Activated CD4-positive, alpha-beta T cell treated with anti-CD3 and anti-CD28 coated beads for 48 hours (primary cell): ENCODE measurements at regions not wholly inside any gene's neighbourhood (a gene's known extent, or its start where the extent isn't known, plus 50 kb on each side); places are given as distances from the start of the nearest gene placed in this dataset.
"Not testable (repeated sequence)": the region's sequence is repeated elsewhere in the genome, so short reads cannot be mapped to it uniquely, and the experiment has no call there.

Source experiments
- DNase-seq: peaks from one replicate; pipeline ENCODE4 v3.0.0-alpha.2; 2020

DNA sequence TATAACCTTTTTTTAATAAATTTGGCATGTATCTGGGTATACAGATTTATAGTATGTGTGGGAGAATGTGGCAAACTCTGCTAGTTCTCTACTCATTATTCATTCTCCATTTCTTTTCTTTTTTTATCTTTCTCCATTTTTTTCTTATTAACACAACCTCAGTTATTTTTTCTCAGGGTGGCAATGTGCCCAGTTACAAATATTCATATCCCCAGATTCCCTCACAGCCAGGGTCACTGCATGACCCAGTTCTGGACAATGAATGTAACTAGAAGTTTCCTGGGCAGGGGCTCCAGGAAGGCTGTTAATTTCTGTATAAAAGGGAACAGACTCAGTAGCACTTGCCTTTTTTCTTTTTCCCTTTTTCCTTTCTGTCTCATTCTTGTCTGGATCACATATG lies 95.6 kb downstream of the VCPKMT start:
- DNase-seq: no peak

DNA sequence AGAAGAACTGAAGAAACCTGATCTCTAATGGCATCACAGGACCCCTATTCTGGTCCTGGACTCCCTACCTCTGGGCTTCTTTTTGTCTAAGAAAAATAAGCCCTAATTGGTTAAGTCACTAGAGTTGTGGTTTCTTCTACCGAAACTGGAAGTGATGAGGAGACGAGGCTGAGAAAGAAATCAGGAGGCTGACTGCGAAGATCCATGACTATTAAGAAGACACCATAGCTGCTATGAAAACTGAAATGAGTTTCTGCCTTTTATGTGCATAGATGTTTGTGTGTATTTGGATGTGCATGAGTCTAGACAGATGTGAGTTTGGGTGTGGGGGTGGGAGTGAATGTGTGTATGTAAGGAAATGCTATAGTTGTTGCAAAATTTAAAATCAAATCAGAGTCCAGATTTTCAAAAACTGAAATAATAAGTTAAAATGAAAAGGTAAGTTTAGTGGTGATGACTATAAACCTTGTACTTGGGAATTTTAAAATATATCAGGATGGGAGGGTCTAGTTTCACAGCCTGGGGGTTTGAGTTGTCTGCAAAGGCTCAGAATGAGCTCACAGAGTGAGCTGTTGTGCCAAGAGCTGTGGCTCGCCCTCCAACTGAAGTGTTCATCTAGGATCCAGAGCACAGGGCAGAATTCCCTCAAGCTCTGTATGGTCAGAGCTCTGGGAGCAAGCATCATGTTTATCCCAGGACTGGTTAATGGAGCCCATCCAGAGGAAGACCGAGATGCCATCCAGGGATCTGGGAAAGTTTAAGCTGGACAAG lies 94.9 kb downstream of the VCPKMT start:
- DNase-seq: peak; percentile 32

DNA sequence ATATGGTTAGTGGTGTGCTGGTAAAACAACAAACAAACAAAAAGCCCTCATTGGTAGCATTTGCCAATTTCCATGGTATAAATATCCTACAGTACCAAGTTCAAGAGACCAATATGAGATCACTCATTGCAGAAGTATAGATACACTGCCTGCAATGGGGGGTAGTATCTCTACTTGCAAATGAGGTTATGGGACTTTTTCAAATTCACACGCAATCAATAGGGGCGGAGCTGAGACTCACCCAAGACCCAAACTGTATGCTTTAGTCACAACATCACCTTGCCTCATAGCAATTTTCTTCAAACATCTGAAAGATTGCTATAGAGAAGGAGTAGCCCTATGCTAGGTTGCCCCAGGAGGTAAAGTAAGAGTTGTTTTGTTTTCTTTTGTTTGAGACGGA lies 93.7 kb downstream of the VCPKMT start:
- no peak for DNase-seq

DNA sequence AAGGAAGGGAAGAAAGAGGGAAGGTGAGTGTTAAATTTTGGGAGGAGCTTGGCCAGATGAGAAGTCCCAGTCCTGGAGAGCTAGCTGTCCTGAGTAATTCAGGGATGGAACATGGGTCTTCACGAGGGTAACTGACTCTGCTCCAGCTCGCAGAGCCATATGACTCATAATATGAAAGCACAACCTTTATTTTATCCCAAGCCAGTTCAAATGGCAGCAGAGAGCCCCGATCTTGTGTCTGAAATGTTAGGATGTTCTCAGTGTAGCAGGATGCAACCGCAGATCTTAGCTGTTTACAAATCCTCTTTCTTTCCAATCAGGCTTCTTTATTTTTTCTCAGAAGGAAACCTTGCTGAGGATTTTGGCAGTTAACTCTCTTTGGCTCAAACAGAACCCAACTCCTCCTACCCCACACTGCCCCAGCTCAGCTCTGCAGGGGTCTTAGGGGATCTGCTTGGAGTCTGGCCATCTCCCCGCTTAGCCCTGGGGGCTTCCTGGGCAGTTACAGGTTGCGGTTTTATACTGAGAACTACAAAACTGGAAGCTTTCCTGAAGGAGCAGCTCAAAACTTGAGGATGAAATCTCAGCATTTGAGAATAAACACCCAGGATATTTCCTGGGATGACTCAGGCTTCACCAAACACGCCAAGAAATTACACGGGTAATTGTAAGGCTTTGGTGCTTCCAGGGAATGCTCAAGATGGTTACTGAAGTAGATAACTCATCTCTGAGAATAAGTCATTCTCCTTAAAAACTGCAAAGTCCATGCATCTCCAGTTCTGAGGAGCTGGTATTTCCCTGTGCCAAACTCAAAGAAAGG lies 92.5 kb downstream of the VCPKMT start:
- DNase-seq: no peak

DNA sequence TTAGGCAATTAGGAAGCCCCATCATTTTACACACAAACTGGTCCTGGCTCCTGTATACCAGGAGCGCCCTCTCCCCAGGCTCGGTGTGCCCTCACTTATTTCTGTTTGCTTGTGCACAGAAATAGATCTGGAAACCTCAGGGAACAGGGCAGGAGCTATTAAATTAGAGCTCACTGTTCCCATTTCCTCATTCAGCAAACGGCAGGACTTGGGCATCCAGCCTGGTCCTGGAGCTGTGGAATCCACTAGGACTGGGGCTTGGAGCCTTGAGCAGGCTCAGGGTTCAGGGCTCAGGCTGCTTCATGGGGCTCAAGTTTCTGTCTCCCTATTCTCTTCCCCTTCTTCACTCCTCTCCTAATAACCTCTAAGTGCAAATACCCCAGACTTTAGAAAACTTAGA lies 91.3 kb downstream of the VCPKMT start:
- no peak for DNase-seq

DNA sequence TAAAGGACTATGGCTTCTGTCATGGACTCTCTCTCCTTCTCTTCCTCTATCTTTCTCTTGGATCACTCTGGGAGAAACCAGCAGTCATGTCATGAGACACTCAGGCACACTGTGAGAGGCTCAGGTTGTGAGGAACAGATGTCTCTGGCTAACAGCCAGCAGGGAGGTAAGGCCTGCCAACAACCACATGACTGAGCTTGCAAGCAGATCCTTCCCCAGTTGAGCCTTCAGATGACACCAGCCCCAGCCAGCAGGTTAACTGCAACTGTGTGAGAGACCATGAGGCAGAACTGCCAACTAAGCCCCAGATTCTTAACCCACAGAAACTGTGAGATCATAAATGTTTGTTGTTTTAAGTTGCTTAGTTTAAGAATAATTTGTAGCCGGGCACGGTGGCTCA lies 90.6 kb downstream of the VCPKMT start:
- peak; percentile 44 for DNase-seq

DNA sequence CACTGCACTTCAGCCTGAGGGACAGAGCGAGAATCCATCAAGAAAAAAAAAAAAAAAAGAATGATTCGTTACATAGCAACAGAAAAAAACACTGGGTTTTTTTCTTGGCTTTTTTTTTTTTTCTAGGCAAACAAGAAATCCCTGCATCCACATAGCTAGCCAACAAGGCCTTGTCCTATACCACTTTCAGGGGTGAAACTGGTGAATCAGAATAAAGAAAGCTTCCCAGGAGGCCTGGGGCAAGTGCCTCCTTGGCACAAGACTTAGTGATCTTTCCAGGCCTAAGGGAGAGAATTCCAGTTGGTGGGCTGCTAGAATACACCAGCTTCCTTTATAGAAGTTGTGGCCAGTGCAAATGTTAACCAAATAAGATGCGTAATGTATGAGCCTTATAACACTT lies 90.0 kb downstream of the VCPKMT start:
- DNase-seq: no peak

DNA sequence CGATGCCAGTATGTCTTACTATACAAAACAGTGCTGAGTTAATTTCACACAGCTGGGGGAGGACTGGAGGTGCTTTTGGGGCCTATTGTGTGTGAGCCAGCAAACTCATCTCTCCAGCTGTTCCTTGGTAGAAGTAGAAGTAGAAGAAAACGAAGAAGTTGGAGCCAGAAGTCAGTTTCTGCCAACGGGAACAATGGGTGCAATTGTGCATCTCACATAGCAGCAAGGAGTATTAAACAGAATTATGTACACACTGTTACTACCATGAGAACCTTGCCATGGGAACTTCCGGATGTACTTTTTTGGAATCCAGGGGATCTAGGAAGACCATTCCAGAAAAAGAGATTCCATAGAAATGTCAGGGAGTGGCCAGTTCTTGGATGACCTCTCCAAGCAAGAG lies 88.6 kb downstream of the VCPKMT start:
- no peak for DNase-seq

DNA sequence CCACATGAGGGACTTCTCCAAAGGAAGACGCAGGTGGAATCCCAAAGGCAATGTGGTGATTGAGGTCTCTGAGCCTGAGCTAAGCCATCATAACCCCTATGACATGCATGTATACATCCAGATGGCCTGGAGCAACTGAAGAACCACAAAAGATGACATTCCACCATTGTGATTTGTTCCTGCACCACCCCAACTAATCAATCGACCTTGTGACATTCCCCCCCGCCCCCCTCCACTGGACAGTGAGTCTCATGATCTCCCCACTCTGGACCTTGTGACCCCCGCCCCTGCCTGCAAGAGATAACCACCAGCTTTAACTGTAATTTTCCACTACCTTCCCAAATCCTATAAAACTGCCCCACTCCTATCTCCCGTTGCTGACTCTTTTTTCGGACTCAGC lies 87.9 kb downstream of the VCPKMT start:
- no peak for DNase-seq

DNA sequence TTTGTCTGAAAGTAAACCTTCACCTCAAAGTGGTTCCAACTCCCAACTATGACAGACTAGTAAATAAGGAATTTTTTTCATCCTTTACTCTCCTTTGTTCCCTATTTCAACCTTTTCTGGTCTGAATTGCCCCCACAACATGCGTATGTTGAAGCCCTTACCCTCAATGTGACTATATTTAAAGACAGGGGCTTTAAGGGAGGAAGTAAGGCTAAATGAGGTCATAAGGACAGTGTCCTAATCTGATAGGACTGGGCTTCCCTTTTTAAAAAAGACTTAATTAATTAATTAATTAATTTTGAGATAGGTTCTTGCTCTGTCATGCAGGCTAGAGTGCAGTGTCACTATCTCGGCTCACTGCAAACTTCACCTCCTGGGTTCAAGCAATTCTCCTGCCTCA lies 86.3 kb downstream of the VCPKMT start:
- no peak for DNase-seq

DNA sequence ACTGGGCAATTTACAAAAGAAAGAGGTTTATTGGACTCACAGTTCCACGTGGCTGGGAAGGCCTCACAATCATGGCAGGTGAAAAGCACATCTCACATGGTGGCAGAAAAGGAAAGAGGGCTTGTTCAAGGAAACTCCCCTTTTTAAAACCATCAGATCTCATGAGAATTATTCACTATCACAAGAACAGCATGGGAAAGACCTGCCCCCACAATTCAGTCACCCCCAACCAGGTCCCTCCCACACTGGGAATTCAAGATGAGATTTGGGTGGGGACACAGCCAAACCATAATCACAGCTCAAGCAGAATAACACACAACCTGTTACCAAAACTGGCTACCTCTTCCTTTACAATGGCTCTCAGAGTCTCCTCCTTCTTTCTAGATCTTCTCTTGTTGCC lies 85.5 kb downstream of the VCPKMT start:
- DNase-seq: not testable (repeated sequence)

DNA sequence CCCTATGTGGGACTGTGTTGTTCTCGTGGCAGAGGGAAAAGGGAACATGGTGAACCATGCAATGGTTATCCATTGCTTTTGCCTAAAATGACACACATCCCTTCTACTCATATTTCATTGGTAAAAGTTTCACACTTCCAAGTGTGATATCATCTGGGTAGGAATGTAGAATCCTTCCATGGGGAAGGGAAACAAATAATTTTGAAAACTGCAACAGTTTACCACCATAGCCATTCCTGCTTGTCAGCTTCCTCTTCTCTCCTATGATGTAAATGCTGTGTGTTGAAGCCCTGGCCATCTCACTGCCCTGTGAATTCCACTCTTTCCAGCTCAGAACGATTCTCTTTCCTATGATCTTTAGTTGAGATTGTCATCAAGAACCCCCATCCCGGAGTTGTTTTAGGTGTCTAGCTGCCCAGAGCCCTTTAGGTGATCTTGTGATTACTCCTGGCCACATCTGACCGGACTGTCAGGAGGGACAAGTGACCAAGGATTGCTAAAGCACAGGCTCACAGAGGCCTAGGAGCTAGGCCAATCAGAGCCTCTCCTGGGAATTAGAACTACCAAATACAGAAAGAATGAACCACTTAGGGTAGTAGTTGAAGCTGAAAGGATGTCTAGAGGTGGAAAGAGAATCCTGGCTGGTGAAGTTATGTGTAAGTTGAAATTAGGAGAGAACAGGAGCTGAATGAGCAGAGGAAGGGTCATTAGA lies 84.6 kb downstream of the VCPKMT start:
- DNase-seq: no peak

DNA sequence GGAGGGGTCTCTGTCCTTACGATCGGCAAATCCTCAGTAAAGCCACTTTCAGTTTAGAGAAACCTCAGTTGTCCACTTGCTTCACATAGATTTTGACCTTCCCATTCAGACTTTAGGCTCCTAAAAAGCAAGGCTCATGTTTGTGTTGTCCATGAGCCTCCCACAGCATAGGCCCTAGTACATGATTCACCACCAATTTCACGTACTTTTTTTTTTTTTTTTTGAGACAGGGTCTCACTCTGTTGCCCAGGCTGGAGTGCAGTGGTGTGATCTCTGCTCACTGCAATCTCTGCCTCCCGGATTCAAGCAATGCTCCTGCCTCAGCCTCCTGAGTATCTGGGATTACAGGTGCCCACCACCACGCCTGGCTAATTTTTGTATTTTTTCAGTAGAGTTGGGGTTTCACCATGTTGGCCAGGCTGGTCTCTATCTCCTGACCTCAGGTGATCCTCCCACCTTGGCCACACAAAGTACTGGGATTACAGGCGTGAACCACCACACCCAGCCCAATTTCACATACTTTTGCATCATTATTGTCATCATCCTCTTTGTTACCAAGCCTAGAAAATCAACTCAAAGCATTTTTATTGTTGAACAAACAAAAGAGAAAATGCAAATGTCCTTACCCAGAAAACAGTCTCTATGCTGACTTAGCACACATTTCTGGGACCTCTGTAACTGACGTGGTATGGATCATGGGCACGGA lies 83.8 kb downstream of the VCPKMT start:
- not testable (repeated sequence) for DNase-seq

DNA sequence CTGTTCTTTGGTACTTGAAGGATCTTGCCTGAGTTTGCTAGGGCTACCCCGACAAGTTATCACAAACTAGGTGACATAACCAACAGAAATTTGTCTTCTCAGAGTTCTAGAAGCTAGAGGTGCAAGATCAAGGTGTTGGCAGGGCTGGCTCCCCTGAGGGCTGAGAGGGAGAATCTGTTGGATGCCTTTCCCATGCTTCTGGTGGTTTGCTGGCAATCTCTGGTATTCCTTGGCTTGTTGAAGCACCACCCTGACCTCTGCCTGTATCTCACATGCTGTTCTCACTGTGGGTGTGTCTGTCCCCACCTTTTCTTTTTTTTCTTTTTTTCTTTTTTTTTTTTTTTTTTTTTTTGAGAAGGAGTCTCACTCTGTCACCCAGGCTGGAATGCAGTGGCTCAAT lies 81.2 kb downstream of the VCPKMT start:
- DNase-seq: no peak

DNA sequence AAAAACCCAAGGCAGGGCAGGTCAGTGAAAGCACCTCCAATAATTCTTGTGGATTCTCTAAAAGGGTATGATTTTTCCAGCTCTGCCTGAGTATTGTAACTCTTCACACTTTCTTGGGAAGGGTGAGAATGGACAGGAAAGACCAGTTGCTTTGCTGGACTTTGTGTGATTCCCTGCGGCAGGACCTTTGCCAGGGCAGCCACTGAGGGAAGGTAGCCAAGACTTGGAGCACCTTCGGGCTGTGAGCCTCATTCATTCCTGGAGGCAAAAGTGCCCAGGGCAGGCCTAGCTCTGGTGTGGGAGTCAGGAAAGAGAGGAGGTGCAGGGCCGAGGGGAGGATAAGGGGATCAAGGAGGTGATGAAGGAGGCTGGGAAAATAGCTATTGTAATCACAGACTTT lies 80.2 kb downstream of the VCPKMT start:
- no peak for DNase-seq

DNA sequence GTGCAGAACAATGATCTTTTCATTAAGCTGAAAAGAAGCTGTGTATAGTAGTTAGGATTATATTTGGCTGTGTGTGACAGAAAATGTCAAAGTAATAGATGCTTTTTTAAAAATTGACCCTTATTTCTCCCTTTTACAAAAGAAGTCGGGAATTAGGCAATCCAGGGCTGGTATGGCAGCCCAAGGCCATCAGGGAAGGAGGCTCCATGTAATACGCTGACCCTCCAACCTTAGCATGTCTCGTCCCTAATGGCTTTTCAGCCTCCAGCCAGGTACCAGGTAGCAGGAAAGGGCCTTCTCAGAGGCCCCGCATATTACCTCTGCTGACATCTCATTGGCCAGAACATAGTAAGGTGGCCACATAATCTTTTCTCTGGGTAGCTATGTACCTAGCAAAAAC lies 79.7 kb downstream of the VCPKMT start:
- no peak for DNase-seq

DNA sequence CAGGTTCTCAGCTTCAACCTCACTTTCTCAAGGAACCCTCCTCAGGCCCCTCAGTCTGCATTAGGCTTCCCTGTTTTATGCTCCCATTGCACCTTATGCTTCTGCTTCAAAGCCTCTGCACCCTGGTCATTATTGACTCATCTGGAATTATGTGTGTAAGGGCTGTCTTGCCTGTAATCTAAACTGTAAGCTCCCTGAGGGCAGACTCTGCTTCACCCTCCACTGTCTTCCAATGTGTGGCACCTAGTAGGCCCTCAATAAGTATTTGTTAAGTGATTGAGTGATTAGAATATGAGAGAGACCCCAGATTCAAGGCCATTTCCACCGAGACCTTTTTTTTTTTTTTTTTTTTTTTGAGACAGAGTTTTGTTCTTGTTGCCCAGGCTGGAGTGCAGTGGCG lies 79.1 kb downstream of the VCPKMT start:
- DNase-seq: no peak

DNA sequence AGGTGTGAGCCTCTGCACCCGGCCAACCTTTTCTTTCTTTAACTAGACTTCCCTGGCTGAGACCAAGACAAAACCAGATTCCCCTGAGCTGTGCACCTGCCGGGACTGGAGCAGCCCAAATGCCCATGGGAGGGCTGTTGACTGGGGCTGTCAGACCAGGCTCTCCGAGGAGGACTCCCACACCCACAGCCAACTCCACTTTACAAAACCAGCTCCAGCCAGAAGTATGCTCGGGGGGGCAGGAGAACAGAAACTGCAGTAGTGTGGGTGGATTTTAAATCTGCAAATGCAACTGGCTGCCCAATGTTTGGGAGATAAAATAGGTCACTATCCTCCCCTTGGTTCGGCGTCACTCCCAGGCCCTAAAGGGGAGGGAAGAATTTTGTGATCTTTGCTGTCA lies 78.5 kb downstream of the VCPKMT start:
- no peak for DNase-seq

DNA sequence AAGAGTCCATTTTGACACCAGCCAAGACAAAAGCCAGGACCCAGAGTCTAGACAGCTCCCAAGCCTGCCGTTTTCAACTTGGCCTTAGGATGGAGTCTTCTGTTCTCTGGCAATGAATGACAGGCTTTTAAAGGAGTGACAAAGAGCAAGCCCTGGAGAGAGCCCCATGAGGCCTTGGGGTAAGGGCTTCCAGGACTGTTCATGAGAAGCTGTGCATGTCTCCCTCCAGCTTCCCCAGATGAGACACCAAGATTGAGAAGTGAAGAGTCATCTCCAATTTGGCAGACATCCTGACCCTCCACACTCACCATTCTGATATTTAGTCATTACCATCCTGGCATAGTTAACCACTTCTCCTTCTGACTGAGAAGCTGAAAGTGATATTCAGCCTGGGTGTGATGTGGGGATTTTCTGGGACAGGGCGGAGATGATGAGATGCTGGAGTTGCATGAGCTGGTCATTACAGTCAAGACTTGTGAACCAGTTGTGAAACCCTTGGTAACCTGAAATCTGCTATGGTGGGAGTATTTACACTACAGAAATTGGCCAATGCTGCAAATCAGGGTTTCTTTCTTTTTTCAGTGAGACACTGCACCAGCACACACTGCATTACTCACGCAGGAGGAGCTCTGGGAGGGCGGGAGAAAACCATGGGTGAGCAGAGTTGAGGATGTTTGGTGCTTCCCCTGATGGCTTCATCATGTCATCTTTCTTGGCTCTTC lies 77.8 kb downstream of the VCPKMT start:
- DNase-seq: peak; percentile 83

DNA sequence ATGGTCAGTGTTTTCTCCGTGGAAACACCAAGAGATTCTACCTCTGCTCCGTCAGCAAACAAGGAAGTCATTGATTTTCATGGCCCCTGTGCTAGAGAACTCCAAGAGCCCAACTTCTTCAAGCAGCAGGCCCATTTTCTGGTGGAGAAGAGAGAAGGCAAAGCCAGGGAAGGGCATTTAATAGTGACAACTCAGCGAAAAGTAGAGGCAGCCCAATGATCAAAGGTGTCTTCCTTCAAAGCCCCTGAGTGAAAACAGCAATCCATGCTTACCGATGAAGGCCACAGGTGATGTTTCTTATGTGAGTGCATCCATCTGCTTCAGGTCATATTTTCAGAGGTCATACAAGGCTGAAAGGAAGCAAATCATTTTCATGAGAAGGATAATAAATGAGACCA lies 77.3 kb downstream of the VCPKMT start:
- DNase-seq: no peak

DNA sequence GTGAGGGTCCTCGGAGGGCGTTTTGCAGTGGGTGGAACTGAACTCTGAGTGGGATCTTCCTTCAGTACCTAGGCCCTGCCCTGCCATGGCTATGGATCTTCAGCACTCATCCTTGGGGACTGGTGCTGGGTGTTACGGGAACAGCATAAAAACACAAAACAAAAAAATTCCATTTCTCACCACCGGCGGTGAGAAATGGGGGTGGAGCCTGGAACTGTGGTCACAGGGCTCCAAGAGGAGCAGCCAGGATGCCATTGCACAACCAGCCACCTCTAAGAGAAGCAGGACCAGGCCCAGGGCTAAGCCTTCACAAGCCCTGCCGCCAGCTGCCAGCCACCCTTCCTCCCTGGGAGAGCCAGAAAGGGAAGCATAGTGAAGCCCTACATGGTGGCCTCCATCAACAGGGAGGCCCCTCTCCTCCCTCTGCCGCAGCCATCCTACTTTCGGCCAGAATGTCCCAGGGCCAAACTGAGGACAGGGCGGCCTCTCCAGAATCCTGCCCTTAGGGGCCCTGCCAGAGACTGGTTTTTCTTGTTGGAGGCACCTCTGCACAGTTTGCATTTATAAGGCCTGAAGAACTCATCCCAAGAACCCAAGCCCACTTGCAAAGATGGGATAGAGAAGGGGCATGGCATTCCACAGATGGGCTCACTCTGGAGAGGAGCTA lies 76.5 kb downstream of the VCPKMT start:
- peak; percentile 37 for DNase-seq

DNA sequence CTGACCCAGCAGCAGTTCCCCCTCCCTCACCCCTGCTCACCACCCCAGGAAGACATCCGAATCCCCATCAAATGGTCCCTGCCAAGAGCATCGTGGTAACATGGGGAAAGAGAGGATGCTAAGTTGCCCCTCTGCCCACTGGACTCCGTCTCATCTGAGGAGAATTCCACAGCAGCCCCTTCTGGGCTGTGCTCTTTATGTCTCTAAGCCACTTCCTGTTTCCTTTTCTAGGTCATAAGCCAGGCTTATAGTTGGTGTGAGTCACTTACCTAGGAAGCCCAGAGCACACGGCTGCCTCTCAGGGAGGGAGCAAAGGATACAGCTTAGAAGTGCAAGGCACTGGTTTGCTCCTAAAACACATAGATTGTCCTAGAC lies 76.0 kb downstream of the VCPKMT start:
- DNase-seq: peak; percentile 55
